ENCODE measurements at regions not wholly inside any gene's neighbourhood (a gene's known extent, or its start where the extent isn't known, plus 50 kb on each side); places are given as distances from the start of the nearest gene placed in this dataset.
"Not testable (repeated sequence)": the region's sequence is repeated elsewhere in the genome, so short reads cannot be mapped to it uniquely, and the experiment has no call there.

- not testable (repeated sequence) for H3K27ac ChIP-seq (ENCODE audit: low read depth, low read length); H3K4me3 ChIP-seq (ENCODE audit: low read depth, low read length); H3K9ac ChIP-seq (ENCODE audit: low read depth, low read length); H3K36me3 ChIP-seq (ENCODE audit: control insufficient read depth, insufficient read depth, low read length); H3K27me3 ChIP-seq (ENCODE audit: control insufficient read depth, insufficient read depth, low read length); H3K4me1 ChIP-seq (ENCODE audit: control insufficient read depth, insufficient read depth, low read length)
- peaks cover 33% of the 10 kb centered on the region for H3K9me3 ChIP-seq (ENCODE audit: control insufficient read depth, insufficient read depth, low read length)
Measured at GRCh38 chr10:38292560-38292959, 198.4 kb downstream of the ZNF37A start.

- peaks cover 20% of the 10 kb centered on the region for H3K9me3 ChIP-seq (ENCODE audit: control insufficient read depth, insufficient read depth, low read length)
- H3K27me3 ChIP-seq (ENCODE audit: control insufficient read depth, insufficient read depth, low read length); H3K36me3 ChIP-seq (ENCODE audit: control insufficient read depth, insufficient read depth, low read length); H3K4me1 ChIP-seq (ENCODE audit: control insufficient read depth, insufficient read depth, low read length); H3K4me3 ChIP-seq (ENCODE audit: low read depth, low read length); H3K9ac ChIP-seq (ENCODE audit: low read depth, low read length); H3K27ac ChIP-seq (ENCODE audit: low read depth, low read length): not testable (repeated sequence)
Measured at GRCh38 chr10:38310111-38310510, 216.0 kb downstream of the ZNF37A start.

- H3K36me3 ChIP-seq (ENCODE audit: control insufficient read depth, insufficient read depth, low read length); H3K4me3 ChIP-seq (ENCODE audit: low read depth, low read length); H3K27ac ChIP-seq (ENCODE audit: low read depth, low read length); H3K27me3 ChIP-seq (ENCODE audit: control insufficient read depth, insufficient read depth, low read length); H3K4me1 ChIP-seq (ENCODE audit: control insufficient read depth, insufficient read depth, low read length); H3K9ac ChIP-seq (ENCODE audit: low read depth, low read length): not testable (repeated sequence)
- H3K9me3 ChIP-seq (ENCODE audit: control insufficient read depth, insufficient read depth, low read length), result peaks cover 42% of the 10 kb centered on the region
Measured at GRCh38 chr10:38315090-38315805, 221.1 kb downstream of the ZNF37A start.

GRCh38 chr10:38321393-38321792 lies 227.3 kb downstream of the ZNF37A start:
- not testable (repeated sequence) for H3K9ac ChIP-seq (ENCODE audit: low read depth, low read length); H3K4me3 ChIP-seq (ENCODE audit: low read depth, low read length)

GRCh38 chr10:38330306-38330705 lies 236.2 kb downstream of the ZNF37A start:
- H3K9me3 ChIP-seq (ENCODE audit: control insufficient read depth, insufficient read depth, low read length), result peaks cover 27% of the 10 kb centered on the region
- not testable (repeated sequence) for H3K4me3 ChIP-seq (ENCODE audit: low read depth, low read length); H3K4me1 ChIP-seq (ENCODE audit: control insufficient read depth, insufficient read depth, low read length)

More at GRCh38 chr10:38321393-38321792, 227.3 kb downstream of the ZNF37A start:
- not testable (repeated sequence) for H3K27me3 ChIP-seq (ENCODE audit: control insufficient read depth, insufficient read depth, low read length); H3K27ac ChIP-seq (ENCODE audit: low read depth, low read length); H3K4me1 ChIP-seq (ENCODE audit: control insufficient read depth, insufficient read depth, low read length); H3K36me3 ChIP-seq (ENCODE audit: control insufficient read depth, insufficient read depth, low read length)
- peaks cover 55% of the 10 kb centered on the region for H3K9me3 ChIP-seq (ENCODE audit: control insufficient read depth, insufficient read depth, low read length)

GRCh38 chr10:38331106-38331505 lies 237.0 kb downstream of the ZNF37A start:
- H3K4me3 ChIP-seq (ENCODE audit: low read depth, low read length); H3K9ac ChIP-seq (ENCODE audit: low read depth, low read length); H3K4me1 ChIP-seq (ENCODE audit: control insufficient read depth, insufficient read depth, low read length); H3K27ac ChIP-seq (ENCODE audit: low read depth, low read length); H3K27me3 ChIP-seq (ENCODE audit: control insufficient read depth, insufficient read depth, low read length); H3K36me3 ChIP-seq (ENCODE audit: control insufficient read depth, insufficient read depth, low read length): not testable (repeated sequence)
- H3K9me3 ChIP-seq (ENCODE audit: control insufficient read depth, insufficient read depth, low read length), result peaks cover 30% of the 10 kb centered on the region

More at GRCh38 chr10:38330306-38330705, 236.2 kb downstream of the ZNF37A start:
- not testable (repeated sequence) for H3K27me3 ChIP-seq (ENCODE audit: control insufficient read depth, insufficient read depth, low read length); H3K9ac ChIP-seq (ENCODE audit: low read depth, low read length); H3K36me3 ChIP-seq (ENCODE audit: control insufficient read depth, insufficient read depth, low read length); H3K27ac ChIP-seq (ENCODE audit: low read depth, low read length)

GRCh38 chr10:38333699-38334098 lies 239.6 kb downstream of the ZNF37A start:
- H3K9ac ChIP-seq (ENCODE audit: low read depth, low read length); H3K4me1 ChIP-seq (ENCODE audit: control insufficient read depth, insufficient read depth, low read length); H3K27me3 ChIP-seq (ENCODE audit: control insufficient read depth, insufficient read depth, low read length); H3K36me3 ChIP-seq (ENCODE audit: control insufficient read depth, insufficient read depth, low read length); H3K27ac ChIP-seq (ENCODE audit: low read depth, low read length); H3K4me3 ChIP-seq (ENCODE audit: low read depth, low read length): not testable (repeated sequence)
- peaks cover 26% of the 10 kb centered on the region for H3K9me3 ChIP-seq (ENCODE audit: control insufficient read depth, insufficient read depth, low read length)

- not testable (repeated sequence) for H3K4me1 ChIP-seq (ENCODE audit: control insufficient read depth, insufficient read depth, low read length); H3K4me3 ChIP-seq (ENCODE audit: low read depth, low read length); H3K9ac ChIP-seq (ENCODE audit: low read depth, low read length); H3K36me3 ChIP-seq (ENCODE audit: control insufficient read depth, insufficient read depth, low read length); H3K27ac ChIP-seq (ENCODE audit: low read depth, low read length); H3K27me3 ChIP-seq (ENCODE audit: control insufficient read depth, insufficient read depth, low read length)
- peaks cover 24% of the 10 kb centered on the region for H3K9me3 ChIP-seq (ENCODE audit: control insufficient read depth, insufficient read depth, low read length)
Measured at GRCh38 chr10:38350645-38351044, 256.5 kb downstream of the ZNF37A start.

GRCh38 chr10:38354410-38354809 lies 260.3 kb downstream of the ZNF37A start:
- not testable (repeated sequence) for H3K27ac ChIP-seq (ENCODE audit: low read depth, low read length); H3K9ac ChIP-seq (ENCODE audit: low read depth, low read length); H3K4me1 ChIP-seq (ENCODE audit: control insufficient read depth, insufficient read depth, low read length); H3K27me3 ChIP-seq (ENCODE audit: control insufficient read depth, insufficient read depth, low read length); H3K36me3 ChIP-seq (ENCODE audit: control insufficient read depth, insufficient read depth, low read length); H3K4me3 ChIP-seq (ENCODE audit: low read depth, low read length)
- peaks cover 14% of the 10 kb centered on the region; the same call in 1 of the 2 replicates for H3K9me3 ChIP-seq (ENCODE audit: control insufficient read depth, insufficient read depth, low read length)

- H3K4me3 ChIP-seq (ENCODE audit: low read depth, low read length); H3K9ac ChIP-seq (ENCODE audit: low read depth, low read length); H3K27me3 ChIP-seq (ENCODE audit: control insufficient read depth, insufficient read depth, low read length); H3K27ac ChIP-seq (ENCODE audit: low read depth, low read length); H3K36me3 ChIP-seq (ENCODE audit: control insufficient read depth, insufficient read depth, low read length); H3K4me1 ChIP-seq (ENCODE audit: control insufficient read depth, insufficient read depth, low read length): not testable (repeated sequence)
- peaks cover 19% of the 10 kb centered on the region; the same call in 1 of the 2 replicates for H3K9me3 ChIP-seq (ENCODE audit: control insufficient read depth, insufficient read depth, low read length)
Measured at GRCh38 chr10:38355911-38356526, 261.9 kb downstream of the ZNF37A start.

- H3K27ac ChIP-seq (ENCODE audit: low read depth, low read length); H3K4me1 ChIP-seq (ENCODE audit: control insufficient read depth, insufficient read depth, low read length); H3K9ac ChIP-seq (ENCODE audit: low read depth, low read length); H3K27me3 ChIP-seq (ENCODE audit: control insufficient read depth, insufficient read depth, low read length); H3K4me3 ChIP-seq (ENCODE audit: low read depth, low read length); H3K36me3 ChIP-seq (ENCODE audit: control insufficient read depth, insufficient read depth, low read length): not testable (repeated sequence)
- H3K9me3 ChIP-seq (ENCODE audit: control insufficient read depth, insufficient read depth, low read length), result peaks cover 23% of the 10 kb centered on the region; the same call in 1 of the 2 replicates
Measured at GRCh38 chr10:38356527-38356926, 262.4 kb downstream of the ZNF37A start.
